Neural progenitor cell (in vitro differentiated cells): ENCODE measurements at regions not wholly inside any gene's neighbourhood (a gene's known extent, or its start where the extent isn't known, plus 50 kb on each side); places are given as distances from the start of the nearest gene placed in this dataset.
A peak's percentile ranks its signal among the peaks of the same experiment; 100 is the strongest.

ENCODE experiments used
- DNase-seq: peaks from one replicate; pipeline ENCODE4 v3.0.0-alpha.2; 2016; ENCODE audit warnings: low spot score
- H2AFZ ChIP-seq: fragments of 200-600 bp; sonication (generic); replicated peaks from 2 replicates; pipeline ENCODE4 v1.6.1; 2016; ENCODE audit warnings: antibody characterized with exemption
- H3F3A ChIP-seq: fragments of 200-600 bp; sonication (generic); 2 replicates; pipeline ENCODE4 v1.6.1; 2016; ENCODE audit warnings: antibody characterized with exemption, low read depth
- H3K27ac ChIP-seq: fragments of 200-600 bp; sonication (generic); 2 replicates; pipeline ENCODE4 v1.5.1; 2016; ENCODE audit warnings: mild to moderate bottlenecking
- H3K27me3 ChIP-seq: fragments of 200-600 bp; sonication (generic); 2 replicates; pipeline ENCODE4 v1.6.1; 2016; ENCODE audit warnings: mild to moderate bottlenecking, moderate library complexity
- H3K36me3 ChIP-seq: fragments of 200-600 bp; sonication (generic); 2 replicates; pipeline ENCODE4 v1.5.1; 2016
- H3K4me1 ChIP-seq: fragments of 200-600 bp; sonication (generic); 2 replicates; pipeline ENCODE4 v1.6.1; 2016; ENCODE audit warnings: mixed run types
- H3K4me2 ChIP-seq: fragments of 200-600 bp; sonication (generic); 2 replicates; pipeline ENCODE4 v1.6.1; 2016
- H3K4me3 ChIP-seq: fragments of 200-600 bp; sonication (generic); 2 replicates; pipeline ENCODE4 v1.5.1; 2016
- H3K79me2 ChIP-seq: fragments of 200-600 bp; sonication (generic); 2 replicates; pipeline ENCODE4 v1.6.1; 2016; ENCODE audit warnings: low read depth
- H3K9ac ChIP-seq: fragments of 200-600 bp; sonication (generic); 2 replicates; pipeline ENCODE4 v1.6.1; 2016
- H3K9me3 ChIP-seq: fragments of 200-600 bp; sonication (generic); 2 replicates; pipeline ENCODE4 v1.5.1; 2016; ENCODE audit warnings: low read depth
- H4K20me1 ChIP-seq: fragments of 200-600 bp; sonication (generic); 2 replicates; pipeline ENCODE4 v1.6.1; 2016; ENCODE audit warnings: low read depth
- H3K27ac Mint-ChIP-seq: 3 replicates; pipeline ENCODE4 v1.8.0; 2021; ENCODE audit warnings: mixed read lengths
- H3K27me3 Mint-ChIP-seq: 2 replicates; pipeline ENCODE4 v1.8.0; 2022; ENCODE audit warnings: low read depth, mild to moderate bottlenecking, inconsistent platforms, moderate library complexity, mixed read lengths; ENCODE audit not compliant: insufficient read depth
- H3K36me3 Mint-ChIP-seq: 3 replicates; pipeline ENCODE4 v1.8.0; 2021; ENCODE audit warnings: mixed read lengths
- H3K4me1 Mint-ChIP-seq: 3 replicates; pipeline ENCODE4 v1.8.0; 2021; ENCODE audit warnings: mixed read lengths
- H3K4me3 Mint-ChIP-seq: 3 replicates; pipeline ENCODE4 v1.8.0; 2021; ENCODE audit warnings: mild to moderate bottlenecking, moderate library complexity, mixed read lengths
- H3K9me3 Mint-ChIP-seq: 3 replicates; pipeline ENCODE4 v1.8.0; 2020; ENCODE audit warnings: mixed read lengths
- EZH2 ChIP-seq: fragments of 200-600 bp; sonication (generic); IDR thresholded peaks from 2 replicates; pipeline ENCODE4 v1.6.1; 2017; ENCODE audit warnings: antibody characterized with exemption, mild to moderate bottlenecking, moderate library complexity
- EZH2phosphoT487 ChIP-seq: fragments of 200-600 bp; sonication (generic); IDR thresholded peaks from 2 replicates; pipeline ENCODE4 v1.6.1; 2017; ENCODE audit warnings: antibody characterized with exemption
- TF ChIP-seq, protein P1 (sequence below): fragments of 200-600 bp; sonication (generic); IDR thresholded peaks from 2 replicates; pipeline ENCODE4 v1.5.1; 2017; ENCODE audit warnings: antibody characterized with exemption, mild to moderate bottlenecking

- Histone ChIP-seq H3K79me2 (no peaks in the 10 kb centered on the region), H3F3A (no peaks in the 10 kb centered on the region), H3K4me1 (peaks cover 5% of the 10 kb centered on the region), H3K4me2 (no peak overlapping the region), H3K27me3 (no peaks in the 10 kb centered on the region), H3K27ac (no peak overlapping the region), H3K9me3 (peaks cover 7% of the 10 kb centered on the region), H3K9ac (no peak overlapping the region), H2AFZ (no peak overlapping the region), H3K36me3 (no peaks in the 10 kb centered on the region), H3K4me3 (no peak overlapping the region), H4K20me1 (no peaks in the 10 kb centered on the region)
- Mint-ChIP-seq H3K27ac (no peak overlapping the region), H3K36me3 (peaks cover 2% of the 10 kb centered on the region), H3K4me1 (peaks cover 17% of the 10 kb centered on the region), H3K9me3 (peaks cover 26% of the 10 kb centered on the region), H3K4me3 (no peak overlapping the region), H3K27me3 (peaks cover 2% of the 10 kb centered on the region)
- TF ChIP-seq EZH2phosphoT487 (no peak), EZH2 (no peak)
- TF ChIP-seq, protein P1, sequence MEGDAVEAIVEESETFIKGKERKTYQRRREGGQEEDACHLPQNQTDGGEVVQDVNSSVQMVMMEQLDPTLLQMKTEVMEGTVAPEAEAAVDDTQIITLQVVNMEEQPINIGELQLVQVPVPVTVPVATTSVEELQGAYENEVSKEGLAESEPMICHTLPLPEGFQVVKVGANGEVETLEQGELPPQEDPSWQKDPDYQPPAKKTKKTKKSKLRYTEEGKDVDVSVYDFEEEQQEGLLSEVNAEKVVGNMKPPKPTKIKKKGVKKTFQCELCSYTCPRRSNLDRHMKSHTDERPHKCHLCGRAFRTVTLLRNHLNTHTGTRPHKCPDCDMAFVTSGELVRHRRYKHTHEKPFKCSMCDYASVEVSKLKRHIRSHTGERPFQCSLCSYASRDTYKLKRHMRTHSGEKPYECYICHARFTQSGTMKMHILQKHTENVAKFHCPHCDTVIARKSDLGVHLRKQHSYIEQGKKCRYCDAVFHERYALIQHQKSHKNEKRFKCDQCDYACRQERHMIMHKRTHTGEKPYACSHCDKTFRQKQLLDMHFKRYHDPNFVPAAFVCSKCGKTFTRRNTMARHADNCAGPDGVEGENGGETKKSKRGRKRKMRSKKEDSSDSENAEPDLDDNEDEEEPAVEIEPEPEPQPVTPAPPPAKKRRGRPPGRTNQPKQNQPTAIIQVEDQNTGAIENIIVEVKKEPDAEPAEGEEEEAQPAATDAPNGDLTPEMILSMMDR = no peak
- no peak for DNase-seq
Observed at GRCh38 chr1:221334062-221334461, 407.8 kb downstream of the DUSP10 start.

GRCh38 chr1:221335161-221336101 lies 406.5 kb downstream of the DUSP10 start:
- no peak overlapping the region for H3K9ac ChIP-seq
- H4K20me1 ChIP-seq = no peaks in the 10 kb centered on the region
- H2AFZ ChIP-seq = no peak overlapping the region
- H3K9me3 ChIP-seq = peaks cover 7% of the 10 kb centered on the region
- H3K4me1 Mint-ChIP-seq = peaks cover 17% of the 10 kb centered on the region
- H3K27me3 ChIP-seq = no peaks in the 10 kb centered on the region
- no peak overlapping the region for H3K4me3 ChIP-seq
- H3K79me2 ChIP-seq = no peaks in the 10 kb centered on the region
- H3K27ac ChIP-seq = no peak overlapping the region
- H3K36me3 ChIP-seq = no peaks in the 10 kb centered on the region
- H3K4me1 ChIP-seq = peaks cover 5% of the 10 kb centered on the region
- H3K27ac Mint-ChIP-seq = peak overlapping the region; percentile 67
- DNase-seq = peak; percentile 57
- no peak overlapping the region for H3K4me2 ChIP-seq
- peaks cover 2% of the 10 kb centered on the region for H3K27me3 Mint-ChIP-seq
- H3K4me3 Mint-ChIP-seq = no peak overlapping the region
- H3K36me3 Mint-ChIP-seq = peaks cover 2% of the 10 kb centered on the region
- no peaks in the 10 kb centered on the region for H3F3A ChIP-seq
- peaks cover 21% of the 10 kb centered on the region for H3K9me3 Mint-ChIP-seq
- TF ChIP-seq, protein P1 = no peak
- no peak for TF ChIP-seq EZH2
- TF ChIP-seq EZH2phosphoT487 = no peak

DNA sequence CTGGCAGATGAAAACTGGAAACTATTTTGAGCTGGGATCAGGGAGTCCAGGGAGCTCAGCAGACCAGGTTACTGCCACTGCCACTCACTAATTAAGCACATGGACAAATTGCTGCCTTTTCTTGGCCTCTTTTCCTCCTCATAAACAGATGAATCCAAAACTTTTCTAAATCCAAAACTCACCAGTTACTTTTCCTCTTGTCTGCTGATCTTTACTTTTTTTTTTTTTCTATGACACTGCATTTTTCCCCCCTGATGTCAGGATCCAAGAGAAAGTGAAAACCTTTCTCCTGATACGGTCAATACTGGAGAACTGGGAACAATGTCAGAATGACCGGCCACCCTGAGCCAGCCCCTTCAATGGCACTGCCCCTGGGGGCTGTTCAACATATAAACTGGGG lies 405.8 kb downstream of the DUSP10 start:
- TF ChIP-seq EZH2phosphoT487 = no peak
- H3K36me3 ChIP-seq = no peaks in the 10 kb centered on the region
- no peaks in the 10 kb centered on the region for H4K20me1 ChIP-seq
- H3K9ac ChIP-seq = no peak overlapping the region
- no peak overlapping the region for H2AFZ ChIP-seq
- no peak overlapping the region for H3K27ac ChIP-seq
- peaks cover 17% of the 10 kb centered on the region for H3K4me1 Mint-ChIP-seq
- peaks cover 2% of the 10 kb centered on the region for H3K36me3 Mint-ChIP-seq
- no peak overlapping the region for H3K4me2 ChIP-seq
- H3K79me2 ChIP-seq = no peaks in the 10 kb centered on the region
- peaks cover 1% of the 10 kb centered on the region for H3K9me3 ChIP-seq
- no peak overlapping the region for H3K4me3 Mint-ChIP-seq
- peaks cover 5% of the 10 kb centered on the region for H3K4me1 ChIP-seq
- H3K9me3 Mint-ChIP-seq = peaks cover 16% of the 10 kb centered on the region
- no peaks in the 10 kb centered on the region for H3K27me3 ChIP-seq
- no peak overlapping the region for H3K4me3 ChIP-seq
- H3K27ac Mint-ChIP-seq = peak overlapping the region; percentile 26
- H3K27me3 Mint-ChIP-seq = peaks cover 3% of the 10 kb centered on the region
- no peaks in the 10 kb centered on the region for H3F3A ChIP-seq
- DNase-seq = no peak

DNA sequence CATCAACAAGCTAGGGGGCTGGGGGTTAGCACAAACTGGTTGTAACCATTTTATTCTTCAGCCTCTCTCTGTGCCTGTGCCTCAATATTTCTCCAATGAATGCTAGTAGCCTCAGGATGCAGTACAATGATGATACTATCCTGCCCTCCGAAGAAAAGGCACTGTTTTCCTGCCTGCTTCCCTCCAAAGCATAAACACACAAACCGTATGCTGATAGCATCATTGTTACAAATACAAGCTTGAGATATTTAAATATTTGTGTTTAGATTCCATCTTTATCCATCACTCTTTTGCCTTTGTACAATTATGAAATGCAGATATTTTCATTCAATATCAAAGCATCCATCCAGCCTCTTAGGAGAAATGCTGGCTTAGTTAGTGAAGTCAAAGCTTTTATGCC lies 404.8 kb downstream of the DUSP10 start:
- TF ChIP-seq EZH2 (no peak), EZH2phosphoT487 (no peak)
- Histone ChIP-seq H3K4me1 (peaks cover 5% of the 10 kb centered on the region), H3K4me3 (no peak overlapping the region), H3K9ac (no peak overlapping the region), H3K9me3 (no peaks in the 10 kb centered on the region), H3F3A (no peaks in the 10 kb centered on the region), H3K36me3 (no peaks in the 10 kb centered on the region), H3K4me2 (no peak overlapping the region), H2AFZ (no peak overlapping the region), H3K27ac (no peak overlapping the region), H3K79me2 (no peaks in the 10 kb centered on the region), H4K20me1 (no peaks in the 10 kb centered on the region), H3K27me3 (no peaks in the 10 kb centered on the region)
- H3K36me3 Mint-ChIP-seq = no peaks in the 10 kb centered on the region
- no peak overlapping the region for H3K4me3 Mint-ChIP-seq
- H3K27ac Mint-ChIP-seq = no peak overlapping the region
- no peak for DNase-seq
- peaks cover 17% of the 10 kb centered on the region for H3K4me1 Mint-ChIP-seq
- peaks cover 10% of the 10 kb centered on the region for H3K9me3 Mint-ChIP-seq
- H3K27me3 Mint-ChIP-seq = peaks cover 2% of the 10 kb centered on the region
